PC-9 (cell line): ENCODE measurements at regions not wholly inside any gene's neighbourhood (a gene's known extent, or its start where the extent isn't known, plus 50 kb on each side); places are given as distances from the start of the nearest gene placed in this dataset.

Experiments
- EZH2 ChIP-seq: fragments of 200-600 bp; sonication (generic); IDR thresholded peaks from 2 replicates; pipeline ENCODE4 v1.8.0; 2017; ENCODE audit warnings: antibody characterized with exemption, low read depth
- TF ChIP-seq, protein P1 (sequence below): fragments of 200-600 bp; sonication (generic); conservative IDR thresholded peaks from 2 replicates; pipeline ENCODE4 v1.6.1; 2017; ENCODE audit warnings: mixed run types, antibody characterized with exemption, mild to moderate bottlenecking, moderate library complexity

DNA sequence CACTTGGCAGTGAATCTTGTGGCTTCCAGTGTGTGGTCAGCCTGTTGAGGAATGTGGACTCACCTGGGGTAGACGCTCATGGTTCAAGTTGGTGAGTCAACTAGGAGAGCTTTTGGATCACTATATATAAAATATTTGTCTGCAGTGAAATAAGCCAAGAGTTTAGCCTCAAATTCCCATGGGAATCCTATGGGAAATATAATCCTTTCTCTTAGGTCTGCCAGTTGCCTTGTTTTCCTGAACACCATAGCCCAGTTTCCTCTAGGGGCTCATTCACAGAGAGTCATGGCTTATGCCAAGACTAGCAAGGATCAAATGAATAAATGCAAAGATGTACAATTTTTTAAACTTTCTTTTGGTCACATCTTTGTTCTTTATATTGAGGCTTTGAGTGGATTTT lies 100.1 kb upstream of the NPHP3 start:
- no peak for TF ChIP-seq EZH2
- TF ChIP-seq, protein P1, sequence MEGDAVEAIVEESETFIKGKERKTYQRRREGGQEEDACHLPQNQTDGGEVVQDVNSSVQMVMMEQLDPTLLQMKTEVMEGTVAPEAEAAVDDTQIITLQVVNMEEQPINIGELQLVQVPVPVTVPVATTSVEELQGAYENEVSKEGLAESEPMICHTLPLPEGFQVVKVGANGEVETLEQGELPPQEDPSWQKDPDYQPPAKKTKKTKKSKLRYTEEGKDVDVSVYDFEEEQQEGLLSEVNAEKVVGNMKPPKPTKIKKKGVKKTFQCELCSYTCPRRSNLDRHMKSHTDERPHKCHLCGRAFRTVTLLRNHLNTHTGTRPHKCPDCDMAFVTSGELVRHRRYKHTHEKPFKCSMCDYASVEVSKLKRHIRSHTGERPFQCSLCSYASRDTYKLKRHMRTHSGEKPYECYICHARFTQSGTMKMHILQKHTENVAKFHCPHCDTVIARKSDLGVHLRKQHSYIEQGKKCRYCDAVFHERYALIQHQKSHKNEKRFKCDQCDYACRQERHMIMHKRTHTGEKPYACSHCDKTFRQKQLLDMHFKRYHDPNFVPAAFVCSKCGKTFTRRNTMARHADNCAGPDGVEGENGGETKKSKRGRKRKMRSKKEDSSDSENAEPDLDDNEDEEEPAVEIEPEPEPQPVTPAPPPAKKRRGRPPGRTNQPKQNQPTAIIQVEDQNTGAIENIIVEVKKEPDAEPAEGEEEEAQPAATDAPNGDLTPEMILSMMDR, result no peak
